WTC11 (cell line): ENCODE measurements at regions not wholly inside any gene's neighbourhood (a gene's known extent, or its start where the extent isn't known, plus 50 kb on each side); places are given as distances from the start of the nearest gene placed in this dataset.

Experiments used
- ATAC-seq: fragments of 200-7000 bp; cut with Tn5 transposase; 2 replicates; pipeline ENCODE4 v1.10.0; 2021; ENCODE audit warnings: mild to moderate bottlenecking, moderate library complexity
- CTCF ChIA-PET: fragments of 300-600 bp; sonication (Branson Sonifier 250); formaldehyde crosslinking; loops from one replicate; lab custom pipeline; 2021; ENCODE audit warnings: antibody characterized with exemption; lab: Charles Lee
- POLR2A ChIA-PET: fragments of 350-600 bp; sonication (Branson Sonifier 250); formaldehyde crosslinking; loops from one replicate; lab custom pipeline; 2021; ENCODE audit warnings: antibody characterized with exemption; lab: Charles Lee
- DNase-seq: peaks from one replicate; pipeline ENCODE4 v3.0.0; 2021; ENCODE audit warnings: low spot score
- H3K27ac Mint-ChIP-seq: 2 replicates; pipeline ENCODE4 v1.8.0; 2021; ENCODE audit warnings: mixed read lengths
- H3K27me3 Mint-ChIP-seq: 2 replicates; pipeline ENCODE4 v1.8.0; 2021; ENCODE audit warnings: low read depth, mild to moderate bottlenecking, moderate library complexity, mixed read lengths
- H3K36me3 Mint-ChIP-seq: 2 replicates; pipeline ENCODE4 v1.8.0; 2021; ENCODE audit warnings: mixed read lengths
- H3K4me1 Mint-ChIP-seq: 2 replicates; pipeline ENCODE4 v1.8.0; 2022; ENCODE audit warnings: mixed read lengths
- H3K4me3 Mint-ChIP-seq: 2 replicates; pipeline ENCODE4 v1.8.0; 2021; ENCODE audit warnings: mild to moderate bottlenecking, moderate library complexity, mixed read lengths
- H3K9me3 Mint-ChIP-seq: 2 replicates; pipeline ENCODE4 v1.8.0; 2021; ENCODE audit warnings: mixed read lengths
- CBFB ChIP-seq: sonication (generic); formaldehyde crosslinking; IDR thresholded peaks from 2 replicates; pipeline ENCODE4 v1.8.1; 2022; ENCODE audit warnings: mild to moderate bottlenecking, low read depth, missing genetic modification reagents
- CDX4 ChIP-seq: fragments of 250-450 bp; sonication (Bioruptor Pico); IDR thresholded peaks from 2 replicates; pipeline ENCODE4 v1.9.0; 2021; ENCODE audit warnings: moderate library complexity, mild to moderate bottlenecking, inconsistent platforms, borderline replicate concordance
- CREM ChIP-seq: sonication (generic); formaldehyde crosslinking; IDR thresholded peaks from 2 replicates; pipeline ENCODE4 v1.8.1; 2022; ENCODE audit warnings: mild to moderate bottlenecking, missing genetic modification reagents, moderate library complexity
- ESRRA ChIP-seq: sonication (generic); formaldehyde crosslinking; IDR thresholded peaks from 2 replicates; pipeline ENCODE4 v1.8.1; 2022; ENCODE audit warnings: mild to moderate bottlenecking, missing genetic modification reagents, borderline replicate concordance
- GTF2I ChIP-seq: fragments of 250-450 bp; sonication (Bioruptor Pico); conservative IDR thresholded peaks from 2 replicates; pipeline ENCODE4 v1.4.0; 2021; ENCODE audit warnings: mild to moderate bottlenecking
- HMGXB4 ChIP-seq: sonication (generic); formaldehyde crosslinking; IDR thresholded peaks from 2 replicates; pipeline ENCODE4 v1.8.1; 2023; ENCODE audit warnings: mild to moderate bottlenecking, moderate library complexity, missing genetic modification reagents
- IRF1 ChIP-seq: sonication (generic); formaldehyde crosslinking; IDR thresholded peaks from 2 replicates; pipeline ENCODE4 v1.8.0; 2023; ENCODE audit warnings: missing genetic modification reagents
- NFATC4 ChIP-seq: fragments of 250-450 bp; sonication (Bioruptor Pico); IDR thresholded peaks from 2 replicates; pipeline ENCODE4 v1.9.0; 2021; ENCODE audit warnings: mild to moderate bottlenecking
- NR2C2 ChIP-seq: sonication (generic); formaldehyde crosslinking; IDR thresholded peaks from 2 replicates; pipeline ENCODE4 v1.8.0; 2022; ENCODE audit warnings: mild to moderate bottlenecking, missing genetic modification reagents
- SP1 ChIP-seq: sonication (generic); formaldehyde crosslinking; conservative IDR thresholded peaks from 2 replicates; pipeline ENCODE4 v1.8.1; 2022; ENCODE audit warnings: missing genetic modification reagents
- TEAD1 ChIP-seq: sonication (generic); formaldehyde crosslinking; IDR thresholded peaks from 2 replicates; pipeline ENCODE4 v1.8.0; 2022; ENCODE audit warnings: mild to moderate bottlenecking, missing genetic modification reagents
- TEAD4 ChIP-seq: sonication (generic); formaldehyde crosslinking; IDR thresholded peaks from 2 replicates; pipeline ENCODE4 v1.8.0; 2022; ENCODE audit warnings: mild to moderate bottlenecking, missing genetic modification reagents
- ZBTB43 ChIP-seq: sonication (generic); formaldehyde crosslinking; IDR thresholded peaks from 2 replicates; pipeline ENCODE4 v1.8.1; 2023; ENCODE audit warnings: mild to moderate bottlenecking, missing genetic modification reagents
- ZNF121 ChIP-seq: sonication (generic); formaldehyde crosslinking; IDR thresholded peaks from 2 replicates; pipeline ENCODE4 v1.8.0; 2023; ENCODE audit warnings: missing genetic modification reagents
- ZNF423 ChIP-seq: fragments of 250-450 bp; sonication (Bioruptor Pico); IDR thresholded peaks from 2 replicates; pipeline ENCODE4 v2.1.2; 2022; ENCODE audit warnings: mild to moderate bottlenecking, moderate library complexity
- ZSCAN18 ChIP-seq: fragments of 250-450 bp; sonication (Bioruptor Pico); IDR thresholded peaks from 2 replicates; pipeline ENCODE4 v2.1.2; 2022; ENCODE audit warnings: mild to moderate bottlenecking, moderate library complexity
- TF ChIP-seq, protein P1 (sequence below): sonication (generic); formaldehyde crosslinking; IDR thresholded peaks from 2 replicates; pipeline ENCODE4 v1.8.0; 2022; ENCODE audit warnings: missing genetic modification reagents
- TF ChIP-seq, protein P2 (sequence below): sonication (generic); formaldehyde crosslinking; IDR thresholded peaks from 2 replicates; pipeline ENCODE4 v1.8.1; 2023; ENCODE audit warnings: mild to moderate bottlenecking, missing genetic modification reagents, borderline replicate concordance

GRCh38 chr16:48903039-48903438, 293.1 kb upstream of the N4BP1 start:
- CTCF ChIA-PET: interaction anchor here (0.8 to 3.2 kb wide), 16 partner anchors 10 to 450 kb away, joined by 3 to 30 read pairs (median 4); no protein-coding TSS in a partner anchor
- no peak overlapping the region for H3K27ac Mint-ChIP-seq
- H3K36me3 Mint-ChIP-seq: no peaks in the 10 kb centered on the region
- DNase-seq (peak; percentile 23), ATAC-seq (peak; percentile 65; the same call in 1 of the 2 replicates)
- peaks cover 20% of the 10 kb centered on the region for H3K4me1 Mint-ChIP-seq
- no peaks in the 10 kb centered on the region for H3K27me3 Mint-ChIP-seq
- POLR2A ChIA-PET: no interaction called here
- no peaks in the 10 kb centered on the region for H3K9me3 Mint-ChIP-seq
- H3K4me3 Mint-ChIP-seq: no peak overlapping the region
- TF ChIP-seq ZSCAN18 (CRISPR knock-in tag) (no peak), ZBTB43 (CRISPR knock-in tag) (no peak), TEAD1 (CRISPR knock-in tag) (no peak), ZNF423 (CRISPR knock-in tag) (peak; percentile 20; the same call in 1 of the 2 replicates), GTF2I (CRISPR knock-in tag) (no peak), NR2C2 (no peak)

- Mint-ChIP-seq H3K27me3 (no peaks in the 10 kb centered on the region), H3K9me3 (no peaks in the 10 kb centered on the region), H3K36me3 (no peaks in the 10 kb centered on the region), H3K27ac (no peak overlapping the region), H3K4me3 (no peak overlapping the region), H3K4me1 (peaks cover 20% of the 10 kb centered on the region)
- peak; percentile 44; the same call in 1 of the 2 replicates for ATAC-seq
- ChIA-PET POLR2A (no interaction called here), CTCF (interaction anchor here (0.8 to 3.2 kb wide), 9 partner anchors 11 to 451 kb away, joined by 3 to 30 read pairs (median 6); no protein-coding TSS in a partner anchor)
- peak; percentile 16 for DNase-seq
- no peak for TF ChIP-seq NFATC4 (CRISPR knock-in tag)
These were observed 291.9 kb upstream of the N4BP1 start for GRCh38 chr16:48901712-48902374.

DNA sequence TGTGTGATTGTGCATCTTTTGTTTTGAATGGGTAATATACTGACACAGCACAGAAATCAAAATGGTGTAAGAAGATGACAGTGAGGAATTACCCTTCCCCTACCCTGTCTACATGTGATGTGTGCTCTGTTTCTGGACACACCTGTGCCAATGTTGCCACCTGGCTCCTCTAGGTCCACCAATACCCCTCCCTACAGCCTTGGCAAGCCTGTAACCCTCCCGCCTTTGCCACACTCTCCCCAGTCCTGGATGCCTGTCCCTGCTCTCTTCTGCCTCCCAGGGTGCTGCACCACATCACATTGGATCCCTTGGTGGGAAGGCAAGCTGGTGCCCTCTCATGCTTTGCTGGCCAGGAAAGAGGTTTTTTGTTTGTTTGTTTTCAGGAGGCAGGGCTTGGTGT, 289.5 kb upstream of the N4BP1 start:
- ATAC-seq (no peak), DNase-seq (no peak)
- H3K27me3 Mint-ChIP-seq: no peaks in the 10 kb centered on the region
- peaks cover 4% of the 10 kb centered on the region; the same call in 1 of the 2 replicates for H3K9me3 Mint-ChIP-seq
- H3K27ac Mint-ChIP-seq: no peak overlapping the region
- H3K4me1 Mint-ChIP-seq: peaks cover 20% of the 10 kb centered on the region
- ChIA-PET POLR2A (interaction anchor here (0.8 kb wide), 1 partner anchor 144 kb away, joined by 3 read pairs; no protein-coding TSS in a partner anchor), CTCF (no interaction called here)
- H3K36me3 Mint-ChIP-seq: no peaks in the 10 kb centered on the region
- H3K4me3 Mint-ChIP-seq: no peak overlapping the region
- TF ChIP-seq, protein P1, sequence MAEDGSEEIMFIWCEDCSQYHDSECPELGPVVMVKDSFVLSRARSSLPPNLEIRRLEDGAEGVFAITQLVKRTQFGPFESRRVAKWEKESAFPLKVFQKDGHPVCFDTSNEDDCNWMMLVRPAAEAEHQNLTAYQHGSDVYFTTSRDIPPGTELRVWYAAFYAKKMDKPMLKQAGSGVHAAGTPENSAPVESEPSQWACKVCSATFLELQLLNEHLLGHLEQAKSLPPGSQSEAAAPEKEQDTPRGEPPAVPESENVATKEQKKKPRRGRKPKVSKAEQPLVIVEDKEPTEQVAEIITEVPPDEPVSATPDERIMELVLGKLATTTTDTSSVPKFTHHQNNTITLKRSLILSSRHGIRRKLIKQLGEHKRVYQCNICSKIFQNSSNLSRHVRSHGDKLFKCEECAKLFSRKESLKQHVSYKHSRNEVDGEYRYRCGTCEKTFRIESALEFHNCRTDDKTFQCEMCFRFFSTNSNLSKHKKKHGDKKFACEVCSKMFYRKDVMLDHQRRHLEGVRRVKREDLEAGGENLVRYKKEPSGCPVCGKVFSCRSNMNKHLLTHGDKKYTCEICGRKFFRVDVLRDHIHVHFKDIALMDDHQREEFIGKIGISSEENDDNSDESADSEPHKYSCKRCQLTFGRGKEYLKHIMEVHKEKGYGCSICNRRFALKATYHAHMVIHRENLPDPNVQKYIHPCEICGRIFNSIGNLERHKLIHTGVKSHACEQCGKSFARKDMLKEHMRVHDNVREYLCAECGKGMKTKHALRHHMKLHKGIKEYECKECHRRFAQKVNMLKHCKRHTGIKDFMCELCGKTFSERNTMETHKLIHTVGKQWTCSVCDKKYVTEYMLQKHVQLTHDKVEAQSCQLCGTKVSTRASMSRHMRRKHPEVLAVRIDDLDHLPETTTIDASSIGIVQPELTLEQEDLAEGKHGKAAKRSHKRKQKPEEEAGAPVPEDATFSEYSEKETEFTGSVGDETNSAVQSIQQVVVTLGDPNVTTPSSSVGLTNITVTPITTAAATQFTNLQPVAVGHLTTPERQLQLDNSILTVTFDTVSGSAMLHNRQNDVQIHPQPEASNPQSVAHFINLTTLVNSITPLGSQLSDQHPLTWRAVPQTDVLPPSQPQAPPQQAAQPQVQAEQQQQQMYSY (CRISPR knock-in tag): no peak
- TF ChIP-seq TEAD4 (CRISPR knock-in tag) (no peak), SP1 (CRISPR knock-in tag) (no peak), CREM (CRISPR knock-in tag) (no peak), GTF2I (CRISPR knock-in tag) (no peak), CBFB (CRISPR knock-in tag) (no peak), IRF1 (no peak), ZNF121 (CRISPR knock-in tag) (no peak), ESRRA (CRISPR knock-in tag) (no peak), CDX4 (no peak), HMGXB4 (CRISPR knock-in tag) (no peak)
- TF ChIP-seq, protein P2, sequence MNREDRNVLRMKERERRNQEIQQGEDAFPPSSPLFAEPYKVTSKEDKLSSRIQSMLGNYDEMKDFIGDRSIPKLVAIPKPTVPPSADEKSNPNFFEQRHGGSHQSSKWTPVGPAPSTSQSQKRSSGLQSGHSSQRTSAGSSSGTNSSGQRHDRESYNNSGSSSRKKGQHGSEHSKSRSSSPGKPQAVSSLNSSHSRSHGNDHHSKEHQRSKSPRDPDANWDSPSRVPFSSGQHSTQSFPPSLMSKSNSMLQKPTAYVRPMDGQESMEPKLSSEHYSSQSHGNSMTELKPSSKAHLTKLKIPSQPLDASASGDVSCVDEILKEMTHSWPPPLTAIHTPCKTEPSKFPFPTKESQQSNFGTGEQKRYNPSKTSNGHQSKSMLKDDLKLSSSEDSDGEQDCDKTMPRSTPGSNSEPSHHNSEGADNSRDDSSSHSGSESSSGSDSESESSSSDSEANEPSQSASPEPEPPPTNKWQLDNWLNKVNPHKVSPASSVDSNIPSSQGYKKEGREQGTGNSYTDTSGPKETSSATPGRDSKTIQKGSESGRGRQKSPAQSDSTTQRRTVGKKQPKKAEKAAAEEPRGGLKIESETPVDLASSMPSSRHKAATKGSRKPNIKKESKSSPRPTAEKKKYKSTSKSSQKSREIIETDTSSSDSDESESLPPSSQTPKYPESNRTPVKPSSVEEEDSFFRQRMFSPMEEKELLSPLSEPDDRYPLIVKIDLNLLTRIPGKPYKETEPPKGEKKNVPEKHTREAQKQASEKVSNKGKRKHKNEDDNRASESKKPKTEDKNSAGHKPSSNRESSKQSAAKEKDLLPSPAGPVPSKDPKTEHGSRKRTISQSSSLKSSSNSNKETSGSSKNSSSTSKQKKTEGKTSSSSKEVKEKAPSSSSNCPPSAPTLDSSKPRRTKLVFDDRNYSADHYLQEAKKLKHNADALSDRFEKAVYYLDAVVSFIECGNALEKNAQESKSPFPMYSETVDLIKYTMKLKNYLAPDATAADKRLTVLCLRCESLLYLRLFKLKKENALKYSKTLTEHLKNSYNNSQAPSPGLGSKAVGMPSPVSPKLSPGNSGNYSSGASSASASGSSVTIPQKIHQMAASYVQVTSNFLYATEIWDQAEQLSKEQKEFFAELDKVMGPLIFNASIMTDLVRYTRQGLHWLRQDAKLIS (CRISPR knock-in tag): no peak
